ENCODE measurements at regions not wholly inside any gene's neighbourhood (a gene's known extent, or its start where the extent isn't known, plus 50 kb on each side); places are given as distances from the start of the nearest gene placed in this dataset.

DNA sequence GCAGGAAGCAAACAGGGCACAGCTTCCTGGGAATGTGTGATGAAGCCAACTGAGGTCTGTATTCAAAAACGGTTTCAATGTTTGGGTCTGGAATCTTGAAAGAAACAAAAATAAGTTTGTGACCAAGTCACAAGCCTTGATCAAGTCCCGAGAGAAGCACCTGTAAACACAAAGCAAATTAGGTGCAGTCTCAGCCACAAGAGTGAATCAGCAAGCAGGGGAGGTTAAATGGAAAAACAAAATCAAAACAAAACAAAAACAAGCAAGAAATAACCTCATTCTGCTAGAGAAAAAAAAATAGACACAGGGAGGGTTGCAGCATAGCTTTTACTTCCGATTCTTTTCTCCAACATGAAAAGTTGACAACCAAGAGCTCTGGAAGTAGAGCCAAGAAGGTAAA is 201.7 kb downstream of the CLIC5 start:
- TF ChIP-seq, protein P1, sequence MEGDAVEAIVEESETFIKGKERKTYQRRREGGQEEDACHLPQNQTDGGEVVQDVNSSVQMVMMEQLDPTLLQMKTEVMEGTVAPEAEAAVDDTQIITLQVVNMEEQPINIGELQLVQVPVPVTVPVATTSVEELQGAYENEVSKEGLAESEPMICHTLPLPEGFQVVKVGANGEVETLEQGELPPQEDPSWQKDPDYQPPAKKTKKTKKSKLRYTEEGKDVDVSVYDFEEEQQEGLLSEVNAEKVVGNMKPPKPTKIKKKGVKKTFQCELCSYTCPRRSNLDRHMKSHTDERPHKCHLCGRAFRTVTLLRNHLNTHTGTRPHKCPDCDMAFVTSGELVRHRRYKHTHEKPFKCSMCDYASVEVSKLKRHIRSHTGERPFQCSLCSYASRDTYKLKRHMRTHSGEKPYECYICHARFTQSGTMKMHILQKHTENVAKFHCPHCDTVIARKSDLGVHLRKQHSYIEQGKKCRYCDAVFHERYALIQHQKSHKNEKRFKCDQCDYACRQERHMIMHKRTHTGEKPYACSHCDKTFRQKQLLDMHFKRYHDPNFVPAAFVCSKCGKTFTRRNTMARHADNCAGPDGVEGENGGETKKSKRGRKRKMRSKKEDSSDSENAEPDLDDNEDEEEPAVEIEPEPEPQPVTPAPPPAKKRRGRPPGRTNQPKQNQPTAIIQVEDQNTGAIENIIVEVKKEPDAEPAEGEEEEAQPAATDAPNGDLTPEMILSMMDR (IDR thresholded peaks at IDR 0.05; ENCODE audit: low read depth, low read length) = no peak
- TF ChIP-seq POLR2A (IDR thresholded peaks at IDR 0.05; ENCODE audit: extremely low read depth, insufficient read length) = no peak
